GM12878 (cell line): ENCODE measurements at regions not wholly inside any gene's neighbourhood (a gene's known extent, or its start where the extent isn't known, plus 50 kb on each side); places are given as distances from the start of the nearest gene placed in this dataset.

Experiments used
- ATAC-seq: fragments of 200-7000 bp; cut with Tn5 transposase; 3 replicates; pipeline ENCODE4 v1.9.1; 2020; ENCODE audit warnings: mild to moderate bottlenecking, moderate library complexity
- BruUV-seq: library from RNA; stranded (reverse); fragments of 400-500 nt; replicated peaks from 2 replicates; lab custom pipeline; 2021; lab: Mats Ljungman, UMichigan
- CTCF ChIA-PET: fragments of 300-600 bp; sonication (Branson Sonifier 250); formaldehyde crosslinking; extraction: SDS; loops from one replicate; lab custom pipeline; 2021; ENCODE audit warnings: inconsistent platforms; lab: Yijun Ruan, JAX
- POLR2A ChIA-PET: fragments of 350-600 bp; formaldehyde crosslinking; extraction: SDS; loops from one replicate; lab custom pipeline; 2021; ENCODE audit warnings: inconsistent platforms; lab: Charles Lee
- RAD21 ChIA-PET: fragments of 300-600 bp; sonication (Branson Sonifier 250); formaldehyde crosslinking; loops from one replicate; lab custom pipeline; 2023; ENCODE audit warnings: antibody characterized with exemption; ENCODE audit not compliant: unreplicated experiment; lab: Charles Lee
- SMC1A ChIA-PET: fragments of 300-600 bp; sonication (Branson Sonifier 250); formaldehyde crosslinking; loops from one replicate; lab custom pipeline; 2023; ENCODE audit not compliant: unreplicated experiment, uncharacterized antibody; lab: Charles Lee
- DNase-seq: peaks from one replicate; pipeline ENCODE4 v3.0.0-alpha.2; 2011; ENCODE audit warnings: low read depth, low spot score
- FAIRE-seq: peaks from 3 replicates; lab custom pipeline; 2011; peaks lifted over from hg19 to GRCh38; lab: Jason Lieb, UNC
- H2AFZ ChIP-seq: 2 replicates; pipeline ENCODE4 v1.6.0; 2011; ENCODE audit warnings: low read depth, low read length, control low read depth; ENCODE audit not compliant: control insufficient read depth
- H3K27ac ChIP-seq: 2 replicates; pipeline ENCODE4 v1.5.1; 2011; ENCODE audit warnings: control low read depth; ENCODE audit not compliant: control insufficient read depth, insufficient read depth
- H3K27me3 ChIP-seq, 2 experiments: replicated peaks in 1 of 2; 2 replicates each; pipeline versions ENCODE4 v1.6.0 to v1.6.1; 2011; ENCODE audit warnings: low read length in 1 of 2; ENCODE audit not compliant: control insufficient read depth in 2 of 2, insufficient read depth in 2 of 2
- H3K36me3 ChIP-seq, 2 experiments: 2 replicates each; pipeline ENCODE4 v1.5.1; 2011; ENCODE audit warnings: low read length in 1 of 2; ENCODE audit not compliant: control insufficient read depth in 2 of 2, insufficient read depth in 2 of 2
- H3K4me1 ChIP-seq: 2 replicates; pipeline ENCODE4 v1.6.1; 2011; ENCODE audit warnings: mild to moderate bottlenecking, low read length, moderate library complexity, mixed read lengths; ENCODE audit not compliant: control insufficient read depth, insufficient read depth
- H3K4me2 ChIP-seq: 2 replicates; pipeline ENCODE4 v1.6.0; 2011; ENCODE audit warnings: control low read depth; ENCODE audit not compliant: control insufficient read depth, insufficient read depth
- H3K4me3 ChIP-seq: fragments of 200-600 bp; sonication (generic); 2 replicates; pipeline ENCODE4 v1.5.1; 2016
- H3K79me2 ChIP-seq: 2 replicates; pipeline ENCODE4 v1.6.0; 2011; ENCODE audit warnings: low read length; ENCODE audit not compliant: control insufficient read depth, insufficient read depth
- H3K9ac ChIP-seq: 2 replicates; pipeline ENCODE4 v1.8.0; 2011; ENCODE audit warnings: low read length, control low read depth, mixed read lengths; ENCODE audit not compliant: control insufficient read depth, insufficient read depth
- H3K9me3 ChIP-seq: replicated peaks from 3 replicates; pipeline ENCODE4 v1.5.1; 2011; ENCODE audit warnings: mild to moderate bottlenecking, low read length; ENCODE audit not compliant: control insufficient read depth, insufficient read depth
- H4K20me1 ChIP-seq: 2 replicates; pipeline ENCODE4 v1.6.0; 2011; ENCODE audit not compliant: control insufficient read depth, insufficient read depth
- ASH2L ChIP-seq: fragments of 300-600, 200-600 bp; sonication (generic); IDR thresholded peaks from 2 replicates; pipeline ENCODE4 v1.6.1; 2017; ENCODE audit warnings: low read depth, mild to moderate bottlenecking, borderline replicate concordance
- BCLAF1 ChIP-seq: fragments of 450-650 bp; IDR thresholded peaks from 2 replicates; pipeline ENCODE4 v1.6.1; 2017; ENCODE audit warnings: antibody characterized with exemption, mild to moderate bottlenecking, moderate library complexity
- CREM ChIP-seq: IDR thresholded peaks from 2 replicates; pipeline ENCODE4 v1.6.1; 2014; ENCODE audit warnings: antibody characterized with exemption, low read depth
- EZH2 ChIP-seq: IDR thresholded peaks from 2 replicates; pipeline ENCODE4 v1.6.1; 2012; ENCODE audit warnings: low read depth, mild to moderate bottlenecking, control low read depth, inconsistent platforms, low read length, borderline replicate concordance; ENCODE audit not compliant: control insufficient read depth
- HDAC2 ChIP-seq: fragments of 200-600 bp; sonication (generic); IDR thresholded peaks from 2 replicates; pipeline ENCODE4 v1.6.1; 2017
- MTA3 ChIP-seq: IDR thresholded peaks from 2 replicates; pipeline ENCODE4 v1.6.1; 2012; ENCODE audit warnings: low read length, inconsistent platforms, borderline replicate concordance
- MYC ChIP-seq: IDR thresholded peaks from 2 replicates; pipeline ENCODE4 v1.6.1; 2011; ENCODE audit warnings: mild to moderate bottlenecking, low read length, moderate library complexity, inconsistent platforms; ENCODE audit not compliant: insufficient read depth, insufficient replicate concordance, insufficient read length, severe bottlenecking
- NFXL1 ChIP-seq: fragments of 450-650 bp; IDR thresholded peaks from 2 replicates; pipeline ENCODE4 v1.6.1; 2017; ENCODE audit warnings: antibody characterized with exemption, mild to moderate bottlenecking, borderline replicate concordance
- NRF1 ChIP-seq: conservative IDR thresholded peaks from 2 replicates; pipeline ENCODE4 v1.6.1; 2011; ENCODE audit warnings: mild to moderate bottlenecking, low read depth, low read length, improper control_type of control experiment
- RAD21 ChIP-seq: IDR thresholded peaks from 2 replicates; pipeline ENCODE4 v1.6.1; 2011; ENCODE audit warnings: mild to moderate bottlenecking, low read depth, low read length, moderate library complexity; ENCODE audit not compliant: insufficient read depth
- TBL1XR1 ChIP-seq: IDR thresholded peaks from 2 replicates; pipeline ENCODE4 v1.6.1; 2012; ENCODE audit warnings: low read depth, low read length, improper control_type of control experiment
- ZBED1 ChIP-seq: IDR thresholded peaks from 2 replicates; pipeline ENCODE4 v1.6.1; 2016; ENCODE audit warnings: borderline replicate concordance
- ZBTB11 ChIP-seq: fragments of 450-650 bp; formaldehyde crosslinking; IDR thresholded peaks from 2 replicates; pipeline ENCODE4 v1.5.0; 2022; ENCODE audit warnings: mild to moderate bottlenecking, missing genetic modification characterization
- WGBS: methylation state at CpG from one replicate; pipeline ENCODE4 v1.1.6; 2016; ENCODE audit warnings: low lambda C conversion rate; ENCODE audit not compliant: insufficient replicate concordance, insufficient coverage; ENCODE audit errors: missing lambda C conversion rate; 5-methylcytosine and 5-hydroxymethylcytosine counted together
- in situ Hi-C: fragments of 300-500 bp; cut with MboI; formaldehyde crosslinking; loops from 9 replicates; pipeline ENCODE4 v1.14.3; 2018; ENCODE audit warnings: mixed read lengths
- intact Hi-C: fragments of 100-400 bp; cut with micrococcal nuclease; formaldehyde crosslinking; loops from one replicate; pipeline ENCODE4 v1.14.2; 2022; ENCODE audit not compliant: unreplicated experiment
- TF ChIP-seq, protein P1 (sequence below), 3 experiments: IDR thresholded peaks in 2 of 3; conservative IDR thresholded peaks in 1 of 3; 2 replicates each; pipeline ENCODE4 v1.5.1; 2011; ENCODE audit warnings: low read depth in 3 of 3, low read length in 3 of 3, mild to moderate bottlenecking in 3 of 3, control low read depth in 2 of 3, moderate library complexity in 2 of 3, inconsistent platforms in 1 of 3, mixed read lengths in 1 of 3; ENCODE audit not compliant: control insufficient read depth in 2 of 3, insufficient read depth in 1 of 3; ENCODE audit errors: extremely low read depth in 1 of 3

GRCh38 chr6:10465629-10466499 is 51.0 kb upstream of the TFAP2A start:
- ChIA-PET CTCF (interaction anchor here (0.8 to 4.7 kb wide), 26 partner anchors 8 to 1484 kb away, joined by 3 to 28 read pairs (median 6); no protein-coding TSS in a partner anchor), POLR2A (no interaction called here)
- no peak for TF ChIP-seq NFXL1
- TF ChIP-seq MTA3 = no peak
- TF ChIP-seq ZBTB11 (CRISPR knock-in tag) = no peak
- no peak for TF ChIP-seq MYC
- TF ChIP-seq RAD21 = peak; percentile 44
- TF ChIP-seq HDAC2 = no peak
- TF ChIP-seq, protein P1, sequence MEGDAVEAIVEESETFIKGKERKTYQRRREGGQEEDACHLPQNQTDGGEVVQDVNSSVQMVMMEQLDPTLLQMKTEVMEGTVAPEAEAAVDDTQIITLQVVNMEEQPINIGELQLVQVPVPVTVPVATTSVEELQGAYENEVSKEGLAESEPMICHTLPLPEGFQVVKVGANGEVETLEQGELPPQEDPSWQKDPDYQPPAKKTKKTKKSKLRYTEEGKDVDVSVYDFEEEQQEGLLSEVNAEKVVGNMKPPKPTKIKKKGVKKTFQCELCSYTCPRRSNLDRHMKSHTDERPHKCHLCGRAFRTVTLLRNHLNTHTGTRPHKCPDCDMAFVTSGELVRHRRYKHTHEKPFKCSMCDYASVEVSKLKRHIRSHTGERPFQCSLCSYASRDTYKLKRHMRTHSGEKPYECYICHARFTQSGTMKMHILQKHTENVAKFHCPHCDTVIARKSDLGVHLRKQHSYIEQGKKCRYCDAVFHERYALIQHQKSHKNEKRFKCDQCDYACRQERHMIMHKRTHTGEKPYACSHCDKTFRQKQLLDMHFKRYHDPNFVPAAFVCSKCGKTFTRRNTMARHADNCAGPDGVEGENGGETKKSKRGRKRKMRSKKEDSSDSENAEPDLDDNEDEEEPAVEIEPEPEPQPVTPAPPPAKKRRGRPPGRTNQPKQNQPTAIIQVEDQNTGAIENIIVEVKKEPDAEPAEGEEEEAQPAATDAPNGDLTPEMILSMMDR (IDR thresholded peaks at IDR 0.05 in 2 of 3, conservative IDR thresholded peaks at IDR 0.05 in 1 of 3; ENCODE audit: control insufficient read depth in 2 of 3, extremely low read depth in 1 of 3, insufficient read depth in 1 of 3, low read depth in 3 of 3, low read length in 3 of 3) = peak; percentile 48 to 73 (median 59)
- TF ChIP-seq ZBED1 = no peak
- TF ChIP-seq NRF1 = no peak
- TF ChIP-seq EZH2 = no peak
- no peak for TF ChIP-seq BCLAF1
- TF ChIP-seq ASH2L = no peak
- no peak for TF ChIP-seq CREM
- no peak for TF ChIP-seq TBL1XR1

More at GRCh38 chr6:10465629-10466499, 51.0 kb upstream of the TFAP2A start:
- DNase-seq = no peak
- 31% methylated on average over 17 of the region's 20 CpGs for WGBS
- no peaks in the 10 kb centered on the region for H3K36me3 ChIP-seq
- ATAC-seq = peak; percentile 69
- FAIRE-seq = peak; percentile 18
- H3K27ac ChIP-seq = no peak overlapping the region
- no peak overlapping the region for H3K4me2 ChIP-seq
- ChIA-PET SMC1A (interaction anchor here (0.8 to 5.7 kb wide), 15 partner anchors 9 to 439 kb away, joined by 3 to 42 read pairs (median 4); no protein-coding TSS in a partner anchor), RAD21 (interaction anchor here (1.0 to 3.3 kb wide), 11 partner anchors 12 to 436 kb away, joined by 3 to 26 read pairs (median 7); no protein-coding TSS in a partner anchor)
- H3K27me3 ChIP-seq = no peaks in the 10 kb centered on the region; a peak in 1 of 4 replicates
- in situ Hi-C loops = no loop called here
- H3K4me1 ChIP-seq = peaks cover under 1% of the 10 kb centered on the region; the same call in 1 of the 2 replicates
- H2AFZ ChIP-seq = no peak overlapping the region
- H3K4me3 ChIP-seq = no peak overlapping the region
- H3K9me3 ChIP-seq = no peaks in the 10 kb centered on the region; the same call in 2 of the 3 replicates
- no TSS peak for BruUV-seq
- H3K9ac ChIP-seq = no peak overlapping the region
- no peaks in the 10 kb centered on the region for H4K20me1 ChIP-seq
- no peaks in the 10 kb centered on the region for H3K79me2 ChIP-seq
- intact Hi-C loops = no loop called here
